HCT116 (cell line): ENCODE measurements at regions not wholly inside any gene's neighbourhood (a gene's known extent, or its start where the extent isn't known, plus 50 kb on each side); places are given as distances from the start of the nearest gene placed in this dataset.

ENCODE experiments used
- ATAC-seq: fragments of 200-7000 bp; cut with Tn5 transposase; 2 replicates; pipeline ENCODE4 v1.9.1; 2020; ENCODE audit warnings: mild to moderate bottlenecking, moderate library complexity
- BruUV-seq: library from RNA; stranded (reverse); fragments of 400-500 nt; replicated peaks from 2 replicates; lab custom pipeline; 2021; lab: Mats Ljungman, UMichigan
- CTCF ChIA-PET: fragments of 300-600 bp; sonication (Branson Sonifier 250); formaldehyde crosslinking; loops from one replicate; lab custom pipeline; 2021; ENCODE audit warnings: antibody characterized with exemption; lab: Charles Lee
- POLR2A ChIA-PET: fragments of 300-600, 350-600 bp; sonication (Branson Sonifier 250); formaldehyde crosslinking; loops from one replicate; lab custom pipeline; 2021; ENCODE audit warnings: antibody characterized with exemption; lab: Charles Lee
- RAD21 ChIA-PET, 2 experiments: fragments of 300-600 bp; sonication (Branson Sonifier 250); formaldehyde crosslinking; loops; one replicate each; lab custom pipeline; 2023; ENCODE audit warnings: low total read pairs in 2 of 2; ENCODE audit not compliant: uncharacterized antibody in 2 of 2, unreplicated experiment in 2 of 2, low non-redundant PET in 1 of 2; lab: Charles Lee
- DNase-seq: peaks from one replicate; pipeline ENCODE4 v3.0.0-alpha.2; 2010; ENCODE audit warnings: low read depth, low spot score
- H2AFZ ChIP-seq: fragments of 200-600 bp; shearing (Covaris generic), sonication (generic); 2 replicates; pipeline ENCODE4 v1.6.1; 2017; ENCODE audit warnings: low read depth, mixed run types, mixed read lengths, antibody characterized with exemption, low read length; ENCODE audit not compliant: poor library complexity, severe bottlenecking
- H3K27ac ChIP-seq: 2 replicates; pipeline ENCODE4 v1.5.1; 2012; ENCODE audit warnings: low read depth, low read length
- H3K27me3 ChIP-seq: fragments of 200-600 bp; sonication (generic); 2 replicates; pipeline ENCODE4 v1.6.1; 2016; ENCODE audit warnings: mixed run types, low read length, mixed read lengths; ENCODE audit not compliant: insufficient read depth
- H3K36me3 ChIP-seq, 2 experiments: fragments of 200-500 bp in 1 of 2; fragments of 200-600 bp in 1 of 2; sonication (Bioruptor generic) in 1 of 2; sonication (generic) in 1 of 2; 2 replicates each; pipeline versions ENCODE4 v1.5.1 to v1.6.1; 2014 to 2016; ENCODE audit warnings: low read length in 2 of 2, inconsistent platforms in 1 of 2, mixed read lengths in 1 of 2, mixed run types in 1 of 2; ENCODE audit not compliant: insufficient read depth in 2 of 2, control insufficient read depth in 1 of 2
- H3K4me1 ChIP-seq, 2 experiments: fragments of 200-600 bp in 1 of 2; sonication (generic) in 1 of 2; 2 replicates each; pipeline versions ENCODE4 v1.5.1 to v1.6.1; 2012 to 2017; ENCODE audit warnings: low read length in 2 of 2, inconsistent platforms in 1 of 2, mild to moderate bottlenecking in 1 of 2, mixed read lengths in 1 of 2, mixed run types in 1 of 2, moderate library complexity in 1 of 2; ENCODE audit not compliant: insufficient read depth in 2 of 2, control insufficient read depth in 1 of 2
- H3K4me2 ChIP-seq: fragments of 200-600 bp; sonication (generic); 2 replicates; pipeline ENCODE4 v1.6.1; 2017; ENCODE audit warnings: mixed run types, low read length, mixed read lengths
- H3K4me3 ChIP-seq, 2 experiments: fragments of 200-600 bp in 1 of 2; sonication (generic) in 1 of 2; replicated peaks in 1 of 2; 2 replicates each; pipeline ENCODE4 v1.5.1; 2011 to 2016; ENCODE audit warnings: low read length in 2 of 2, control low read depth in 1 of 2, low read depth in 1 of 2, mild to moderate bottlenecking in 1 of 2, mixed read lengths in 1 of 2, mixed run types in 1 of 2
- H3K79me2 ChIP-seq: fragments of 200-600 bp; sonication (generic); 2 replicates; pipeline ENCODE4 v1.6.1; 2017; ENCODE audit warnings: mild to moderate bottlenecking, mixed run types, low read length, moderate library complexity, mixed read lengths; ENCODE audit not compliant: insufficient read depth
- H3K9ac ChIP-seq: fragments of 200-600 bp; sonication (generic); 2 replicates; pipeline ENCODE4 v1.6.1; 2016; ENCODE audit warnings: low read length, mixed read lengths
- H3K9me2 ChIP-seq: fragments of 200-600 bp; sonication (generic), shearing (Covaris generic); 2 replicates; pipeline ENCODE4 v1.6.1; 2017; ENCODE audit warnings: mixed run types, mild to moderate bottlenecking, moderate library complexity; ENCODE audit not compliant: insufficient read depth
- H3K9me3 ChIP-seq, 2 experiments: fragments of 200-500 bp in 1 of 2; fragments of 200-600 bp in 1 of 2; sonication (Bioruptor generic) in 1 of 2; sonication (generic) in 1 of 2; 2 replicates each; pipeline ENCODE4 v1.6.1; 2014 to 2017; ENCODE audit warnings: low read length in 2 of 2, mixed read lengths in 2 of 2, inconsistent platforms in 1 of 2, low read depth in 1 of 2, mild to moderate bottlenecking in 1 of 2, mixed run types in 1 of 2, moderate library complexity in 1 of 2; ENCODE audit not compliant: control insufficient read depth in 1 of 2, insufficient read depth in 1 of 2
- H4K20me1 ChIP-seq: fragments of 200-600 bp; sonication (generic), shearing (Covaris generic); 2 replicates; pipeline ENCODE4 v1.6.1; 2017; ENCODE audit warnings: mixed run types, mild to moderate bottlenecking, moderate library complexity; ENCODE audit not compliant: insufficient read depth
- ATF3 ChIP-seq: IDR thresholded peaks from 2 replicates; pipeline ENCODE4 v1.6.1; 2012
- EGR1 ChIP-seq: IDR thresholded peaks from 2 replicates; pipeline ENCODE4 v1.6.1; 2012; ENCODE audit warnings: low read depth
- ELF1 ChIP-seq: IDR thresholded peaks from 2 replicates; pipeline ENCODE4 v1.6.1; 2012; ENCODE audit warnings: low read depth, borderline replicate concordance
- EZH2 ChIP-seq: fragments of 200-600 bp; sonication (generic); IDR thresholded peaks from 2 replicates; pipeline ENCODE4 v1.6.1; 2017; ENCODE audit warnings: antibody characterized with exemption, mixed run types
- JUND ChIP-seq: IDR thresholded peaks from 2 replicates; pipeline ENCODE4 v1.6.1; 2012
- MAX ChIP-seq: IDR thresholded peaks from 2 replicates; pipeline ENCODE4 v1.6.1; 2012
- POLR2A ChIP-seq: IDR thresholded peaks from 2 replicates; pipeline ENCODE4 v1.7.0; 2011; ENCODE audit warnings: borderline replicate concordance; ENCODE audit not compliant: insufficient read depth, insufficient read length; ENCODE audit errors: extremely low read depth
- RAD21 ChIP-seq: IDR thresholded peaks from 2 replicates; pipeline ENCODE4 v1.6.1; 2012; ENCODE audit warnings: low read depth, mild to moderate bottlenecking
- REST ChIP-seq: IDR thresholded peaks from 2 replicates; pipeline ENCODE4 v1.6.1; 2012; ENCODE audit warnings: low read depth
- SIN3A ChIP-seq: IDR thresholded peaks from 2 replicates; pipeline ENCODE4 v1.6.1; 2012; ENCODE audit warnings: low read depth
- SP1 ChIP-seq: IDR thresholded peaks from 2 replicates; pipeline ENCODE4 v1.6.1; 2012; ENCODE audit warnings: low read depth
- SRF ChIP-seq: IDR thresholded peaks from 2 replicates; pipeline ENCODE4 v1.6.1; 2012; ENCODE audit warnings: low read depth
- TCF7L2 ChIP-seq: IDR thresholded peaks from 2 replicates; pipeline ENCODE4 v1.7.0; 2011; ENCODE audit warnings: borderline replicate concordance, inconsistent platforms; ENCODE audit not compliant: insufficient read depth, insufficient read length; ENCODE audit errors: extremely low read depth
- YY1 ChIP-seq: IDR thresholded peaks from 2 replicates; pipeline ENCODE4 v1.6.1; 2011; ENCODE audit warnings: low read length, low read depth, moderate library complexity, mild to moderate bottlenecking; ENCODE audit not compliant: insufficient replicate concordance; ENCODE audit errors: extremely low read depth
- ZBTB33 ChIP-seq: IDR thresholded peaks from 2 replicates; pipeline ENCODE4 v1.6.1; 2011; ENCODE audit warnings: mild to moderate bottlenecking, low read length, moderate library complexity; ENCODE audit not compliant: insufficient replicate concordance; ENCODE audit errors: extremely low read depth
- ZFX ChIP-seq: fragments of 450-650 bp; IDR thresholded peaks from 2 replicates; pipeline ENCODE4 v1.6.1; 2017
- intact Hi-C: fragments of 100-400 bp; cut with micrococcal nuclease; formaldehyde crosslinking; loops from 2 replicates; pipeline ENCODE4 v1.10.0; 2022

GRCh38 chr3:72375237-72376076 lies 472.8 kb downstream of the SHQ1 start:
- peaks cover 18% of the 10 kb centered on the region for H3K79me2 ChIP-seq
- POLR2A ChIA-PET: no interaction called here
- H3K4me3 ChIP-seq: no peak overlapping the region
- no peak overlapping the region for H2AFZ ChIP-seq
- no peak for DNase-seq
- H3K36me3 ChIP-seq: peaks cover 3 to 7% of the 10 kb centered on the region in 2 experiments; a peak in 2 of 4 replicates
- no peaks in the 10 kb centered on the region for H3K4me1 ChIP-seq
- intact Hi-C loops: no loop called here
- TF ChIP-seq REST (no peak), EGR1 (no peak), RAD21 (no peak), ELF1 (no peak), SRF (no peak), POLR2A (no peak), SIN3A (no peak), YY1 (no peak), ATF3 (no peak), ZFX (no peak), TCF7L2 (no peak), SP1 (no peak), JUND (no peak), ZBTB33 (no peak), MAX (no peak), EZH2 (no peak)
- H3K4me2 ChIP-seq: no peak overlapping the region
- H4K20me1 ChIP-seq: peaks cover 3% of the 10 kb centered on the region; the same call in 1 of the 2 replicates
- CTCF ChIA-PET: no interaction called here
- BruUV-seq: no TSS peak
- RAD21 ChIA-PET: no interaction called here
- H3K27me3 ChIP-seq: no peaks in the 10 kb centered on the region
- no peaks in the 10 kb centered on the region for H3K9me3 ChIP-seq
- no peak for ATAC-seq
- H3K9ac ChIP-seq: no peak overlapping the region
- H3K9me2 ChIP-seq: no peaks in the 10 kb centered on the region
- H3K27ac ChIP-seq: no peak overlapping the region
